Right ventricle myocardium inferior (tissue), 1 donor: ENCODE measurements at regions not wholly inside any gene's neighbourhood (a gene's known extent, or its start where the extent isn't known, plus 50 kb on each side); places are given as distances from the start of the nearest gene placed in this dataset.
A peak's percentile ranks its signal among the peaks of the same experiment; 100 is the strongest.

Source experiments
- ATAC-seq: fragments of 200-7000 bp; cut with Tn5 transposase; one replicate; pipeline ENCODE4 v1.9.1; 2020; ENCODE audit warnings: mild to moderate bottlenecking, moderate library complexity
- DNase-seq: peaks from one replicate; pipeline ENCODE4 v3.0.0; 2021; ENCODE audit errors: missing footprints
- intact Hi-C: fragments of 100-400 bp; cut with DNase I; formaldehyde crosslinking; loops from one replicate; pipeline ENCODE4 v1.11.0; 2022
- donor health status: DM: no; HTN: yes; CAD: no; lungs with severe emphysema.

- ATAC-seq (no peak), DNase-seq (no peak)
- intact Hi-C loops, result no loop called here
Observed at GRCh38 chr3:113129168-113129567, 82.2 kb upstream of the BOC start.

GRCh38 chr3:113132571-113132996 lies 78.8 kb upstream of the BOC start:
- DNase-seq, result no peak
- intact Hi-C loops, result no loop called here
- ATAC-seq, result no peak

DNA sequence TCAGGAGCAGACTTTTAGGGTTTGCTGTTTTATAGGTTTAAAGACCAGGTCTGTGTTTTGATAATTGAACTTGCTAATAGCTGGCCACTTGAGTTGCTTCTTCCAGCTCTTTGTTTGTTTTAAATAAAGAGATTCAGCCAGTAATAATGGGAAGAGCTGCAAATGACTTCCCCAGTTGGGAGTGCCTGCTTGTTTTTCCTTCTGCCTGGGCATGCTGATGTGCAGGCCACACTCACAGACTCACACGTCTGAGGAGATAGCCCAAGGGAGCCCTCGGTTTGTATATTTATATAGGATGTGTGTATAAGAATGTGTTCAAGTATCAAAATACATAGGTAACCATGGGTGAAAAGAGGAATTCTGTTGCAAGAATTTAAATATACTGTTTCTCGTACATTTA lies 78.2 kb upstream of the BOC start:
- intact Hi-C loops, result no loop called here
- no peak for DNase-seq
- ATAC-seq, result no peak

- ATAC-seq (no peak), DNase-seq (no peak)
- intact Hi-C loops, result loop anchor here (2.0 to 5.0 kb wide), 3 partner anchors 85 to 491 kb away; no protein-coding TSS in a partner anchor
Observed at GRCh38 chr3:113136071-113136470, 75.3 kb upstream of the BOC start.

DNA sequence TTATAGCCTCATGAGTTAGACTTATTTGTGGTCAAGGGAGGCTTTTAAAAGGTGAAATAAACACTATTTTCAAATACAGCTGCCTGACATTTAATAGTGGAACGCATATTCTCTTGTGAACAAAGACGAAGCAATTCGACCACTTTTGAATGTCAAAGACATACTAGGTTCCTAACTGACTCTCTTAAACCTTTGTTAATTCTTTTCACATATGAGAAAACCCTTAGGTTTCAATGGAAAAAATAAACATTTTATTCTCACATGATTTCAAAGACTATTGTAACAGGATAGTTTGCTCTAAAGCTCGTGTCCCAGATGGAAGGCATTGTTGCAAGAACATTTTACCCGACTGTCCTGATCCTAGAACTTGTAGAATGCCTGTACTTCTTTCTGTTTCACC lies 74.8 kb upstream of the BOC start:
- no peak for DNase-seq
- intact Hi-C loops, result loop anchor here (2.0 to 5.0 kb wide), 3 partner anchors 86 to 491 kb away; no protein-coding TSS in a partner anchor

DNA sequence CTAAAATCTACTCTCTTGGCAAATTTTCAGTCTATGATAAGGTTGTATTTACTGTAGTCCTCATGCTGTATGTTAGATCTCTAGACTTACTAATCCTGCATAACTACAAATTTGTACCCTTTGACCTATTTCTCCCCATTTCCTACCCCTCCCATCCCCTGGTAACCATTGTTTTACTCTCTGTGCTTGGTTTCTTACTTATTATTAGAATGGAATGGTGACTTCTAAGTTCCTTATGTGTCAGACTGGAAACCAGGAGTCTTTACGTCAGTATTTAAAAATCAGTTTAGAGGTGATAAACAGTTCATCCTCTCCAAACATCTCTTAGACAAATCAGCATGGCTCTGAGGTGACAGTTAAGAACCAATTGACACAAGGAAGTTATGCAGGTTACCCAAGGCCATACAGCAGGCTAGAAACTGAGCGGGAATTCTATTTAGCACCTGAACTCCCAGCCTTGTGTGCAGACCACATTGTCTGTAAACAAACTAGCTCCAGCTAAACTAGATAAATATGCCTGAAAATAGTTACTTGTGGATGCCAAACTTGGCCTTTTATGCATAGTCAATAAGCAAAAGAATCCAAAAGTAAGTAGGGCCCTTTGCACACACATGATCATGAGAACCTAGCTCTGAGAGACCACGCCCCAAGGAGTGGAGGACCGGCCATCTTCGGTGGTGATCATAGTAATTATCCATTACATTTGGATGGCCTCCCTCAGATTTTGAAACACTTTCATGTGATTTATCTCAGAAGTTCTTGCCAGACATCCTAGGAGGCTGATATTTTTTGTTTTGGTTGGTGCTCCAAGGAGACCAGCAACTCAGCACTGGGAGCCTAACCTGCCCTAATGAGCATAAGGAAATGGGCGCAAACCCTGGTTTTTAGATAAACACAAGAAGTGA lies 72.3 kb upstream of the BOC start:
- ATAC-seq, result no peak
- intact Hi-C loops, result loop anchor here (5.0 kb wide), 1 partner anchor 488 kb away; no protein-coding TSS in a partner anchor
- DNase-seq, result no peak

More for the DNA sequence above, 74.8 kb upstream of the BOC start:
- ATAC-seq, result no peak

DNA sequence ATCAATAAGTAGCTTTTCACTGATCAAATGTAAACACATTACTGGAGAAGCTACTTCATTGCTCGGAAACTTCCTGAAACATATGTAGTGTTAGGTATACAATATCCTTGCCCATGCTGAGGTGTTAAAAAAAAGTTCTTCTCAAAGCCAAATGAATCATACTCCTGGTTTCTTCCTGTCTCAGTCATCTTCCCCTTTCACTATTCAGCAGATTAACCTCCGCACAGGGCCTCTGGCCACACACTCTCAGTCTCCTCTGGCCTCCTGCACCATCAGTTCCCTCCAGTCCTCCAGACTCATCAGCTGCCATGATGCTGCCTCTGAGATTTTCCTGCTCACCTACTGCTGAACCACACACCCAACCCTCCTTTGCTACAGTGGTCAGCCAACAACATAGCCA lies 70.5 kb upstream of the BOC start:
- no peak for DNase-seq
- intact Hi-C loops, result no loop called here

DNA sequence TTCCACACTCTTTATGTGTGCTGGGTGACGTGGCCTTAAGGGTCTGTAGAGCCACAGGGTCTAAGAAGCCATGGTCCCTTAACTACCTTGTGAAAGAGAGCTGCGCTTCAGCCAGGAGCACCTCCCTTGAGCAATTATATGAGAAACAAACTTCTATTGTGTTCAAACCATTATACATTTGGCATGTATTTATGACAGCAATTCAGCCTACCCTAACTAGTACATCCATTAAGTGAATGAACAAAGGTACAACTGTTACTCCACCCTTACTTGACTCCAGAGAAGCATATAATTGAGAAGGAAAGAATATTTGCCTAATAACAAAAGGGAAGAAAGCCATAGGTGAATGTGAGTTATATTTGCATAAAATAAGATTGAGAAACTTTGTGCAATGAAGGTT lies 69.8 kb upstream of the BOC start:
- no peak for ATAC-seq
- no peak for DNase-seq
- intact Hi-C loops, result no loop called here

More for the DNA sequence above, 70.5 kb upstream of the BOC start:
- no peak for ATAC-seq

GRCh38 chr3:113142476-113142875 lies 68.9 kb upstream of the BOC start:
- ATAC-seq, result no peak
- intact Hi-C loops, result no loop called here
- DNase-seq, result no peak

DNA sequence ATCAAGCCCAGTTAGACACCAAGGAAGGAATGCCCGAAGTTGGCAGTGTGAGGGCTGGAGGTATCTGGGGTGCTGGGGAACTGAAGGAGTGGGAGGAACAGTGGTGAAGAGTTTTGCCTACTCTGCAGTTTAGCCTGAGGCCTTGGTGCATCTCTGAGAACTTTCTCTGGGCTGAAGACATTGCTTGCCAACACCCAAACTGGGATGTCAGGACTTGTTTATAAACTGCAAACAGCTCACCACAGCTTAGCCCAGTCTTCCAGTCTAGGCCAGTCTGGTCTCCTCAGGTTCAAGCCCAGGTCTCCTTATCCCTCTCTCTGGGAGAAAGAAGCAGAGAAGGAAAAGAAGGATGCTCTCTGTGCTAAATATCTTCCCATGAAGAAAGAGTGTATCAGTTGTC lies 68.0 kb upstream of the BOC start:
- DNase-seq (no peak), ATAC-seq (no peak)
- intact Hi-C loops, result no loop called here

DNA sequence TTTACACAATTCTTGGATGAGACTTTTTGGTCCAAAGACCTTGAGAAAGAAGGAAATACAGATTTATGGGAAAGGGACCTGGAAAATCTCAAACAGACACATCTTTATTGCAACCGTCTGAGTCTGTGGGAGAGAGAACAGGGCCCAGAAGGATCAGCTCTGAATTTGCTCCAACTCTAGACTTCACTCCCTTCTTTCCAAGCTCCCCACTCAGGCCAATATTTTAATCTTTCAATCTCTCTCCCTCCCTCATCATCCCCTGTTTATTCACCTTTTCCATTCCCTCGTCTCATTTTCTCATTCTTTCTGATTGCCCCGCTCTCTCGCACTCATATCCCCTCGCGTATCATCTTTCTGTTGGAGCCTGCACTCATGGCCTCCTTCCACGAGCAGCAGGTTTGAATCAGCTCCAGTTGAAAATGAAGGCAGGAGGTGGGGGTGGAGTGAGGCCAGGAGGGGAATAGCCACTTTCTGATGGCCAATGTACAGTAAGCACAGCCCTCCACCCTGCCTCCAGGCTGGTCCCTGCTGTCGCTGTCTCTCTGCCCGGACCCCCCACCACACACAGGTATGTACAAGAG lies 63.6 kb upstream of the BOC start:
- intact Hi-C loops, result no loop called here
- no peak for DNase-seq
- peak; percentile 57 for ATAC-seq

DNA sequence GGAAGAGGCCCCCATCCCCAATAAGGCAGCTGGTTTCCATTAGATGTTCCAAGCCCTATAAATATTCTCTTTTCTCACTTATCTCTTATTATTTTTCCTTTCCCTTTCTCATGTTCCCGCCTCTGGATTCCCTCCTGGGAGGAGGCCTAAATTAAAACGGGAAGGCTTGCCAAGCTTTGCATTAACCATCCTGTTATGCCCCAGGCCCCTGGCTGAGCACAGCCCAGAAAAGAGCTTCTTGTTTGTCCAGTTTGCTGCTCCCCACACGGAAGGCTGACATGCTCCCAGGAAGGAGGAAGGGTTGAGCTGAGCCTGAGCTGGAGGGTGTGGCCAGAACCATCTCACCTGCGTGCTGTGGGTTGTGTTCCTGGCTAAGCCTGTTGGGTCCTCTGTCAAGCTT lies 63.1 kb upstream of the BOC start:
- DNase-seq, result no peak
- intact Hi-C loops, result no loop called here
- peak; percentile 25 for ATAC-seq

DNA sequence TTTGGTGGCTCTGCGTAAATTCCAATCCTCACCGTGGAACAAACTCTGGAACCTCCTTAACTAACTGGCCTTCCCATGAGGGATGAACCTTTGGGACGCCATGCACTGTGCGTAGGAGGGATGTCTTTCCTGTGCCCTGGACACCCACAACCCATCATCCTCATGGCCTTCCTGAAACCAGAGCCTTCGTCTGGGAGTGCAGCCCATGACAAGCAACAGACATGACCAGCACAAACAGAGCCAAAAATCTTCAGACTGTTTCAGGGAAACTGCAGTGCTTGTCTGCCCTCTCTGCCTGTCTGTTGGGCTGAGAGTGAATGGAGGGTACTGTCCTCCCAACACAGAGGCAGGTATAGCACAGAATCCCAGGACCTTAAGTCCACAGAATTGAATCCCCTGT lies 61.1 kb upstream of the BOC start:
- DNase-seq, result no peak
- intact Hi-C loops, result loop anchor here (5.0 kb wide), 1 partner anchor 62 kb away; the partner anchor contains the start of gene BOC
- no peak for ATAC-seq

GRCh38 chr3:113151461-113152031 lies 59.8 kb upstream of the BOC start:
- DNase-seq (no peak), ATAC-seq (peak; percentile 72)
- intact Hi-C loops, result loop anchor here (5.0 kb wide), 1 partner anchor 61 kb away; the partner anchor contains the start of gene BOC

GRCh38 chr3:113152849-113153248 lies 58.5 kb upstream of the BOC start:
- no peak for ATAC-seq
- intact Hi-C loops, result loop anchor here (5.0 kb wide), 1 partner anchor 59 kb away; the partner anchor contains the start of gene BOC
- no peak for DNase-seq

GRCh38 chr3:113153499-113154107 lies 57.8 kb upstream of the BOC start:
- intact Hi-C loops, result loop anchor here (5.0 kb wide), 1 partner anchor 59 kb away; the partner anchor contains the start of gene BOC

GRCh38 chr3:113156816-113157333 lies 54.5 kb upstream of the BOC start:
- DNase-seq (no peak), ATAC-seq (no peak)
- intact Hi-C loops, result no loop called here

More at GRCh38 chr3:113153499-113154107, 57.8 kb upstream of the BOC start:
- DNase-seq, result no peak
- ATAC-seq, result no peak

DNA sequence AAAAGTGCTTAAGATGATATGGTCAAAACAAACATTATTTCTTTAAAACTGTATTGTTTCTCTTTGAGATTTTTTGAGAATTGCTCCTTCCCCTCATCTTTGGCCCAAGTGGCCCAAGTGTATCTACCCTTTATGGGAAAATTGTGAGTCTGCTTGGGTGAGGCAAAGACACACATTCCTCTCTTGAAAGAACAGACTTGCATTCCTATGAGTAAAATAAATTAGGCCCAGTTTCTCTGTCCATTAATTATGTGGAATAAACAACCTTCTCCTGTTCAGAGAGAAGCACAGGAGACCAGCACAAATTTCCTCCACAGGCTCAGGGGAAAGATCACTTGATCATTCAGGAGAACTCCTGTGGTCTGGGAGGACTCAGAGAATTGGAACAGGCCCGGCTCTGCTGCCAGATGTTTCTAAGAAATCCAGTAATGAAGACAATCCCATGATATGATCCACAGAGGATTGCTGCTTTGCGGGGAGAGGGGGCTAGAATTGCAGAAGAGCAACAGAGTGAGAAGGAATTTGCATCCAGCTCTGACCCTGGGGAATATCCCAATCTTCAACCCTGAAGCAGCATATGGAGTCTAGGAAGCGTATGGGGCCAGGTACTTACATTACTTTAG lies 53.8 kb upstream of the BOC start:
- ATAC-seq (peak; percentile 59), DNase-seq (no peak)
- intact Hi-C loops, result no loop called here
